H54 (cell line): ENCODE measurements at regions not wholly inside any gene's neighbourhood (a gene's known extent, or its start where the extent isn't known, plus 50 kb on each side); places are given as distances from the start of the nearest gene placed in this dataset.
"Not testable (repeated sequence)": the region's sequence is repeated elsewhere in the genome, so short reads cannot be mapped to it uniquely, and the experiment has no call there.

Experiments
- DNase-seq: peaks from one replicate; pipeline ENCODE4 v3.0.0; 2011; ENCODE audit warnings: low spot score, mixed read lengths; ENCODE audit not compliant: insufficient read length
- FAIRE-seq: peaks from 3 replicates; lab custom pipeline; 2011; peaks lifted over from hg19 to GRCh38; lab: Jason Lieb, UNC
- POLR2A ChIP-seq: IDR thresholded peaks from 2 replicates; pipeline ENCODE4 v1.6.1; 2011; ENCODE audit warnings: low read depth, mild to moderate bottlenecking, low read length

DNA sequence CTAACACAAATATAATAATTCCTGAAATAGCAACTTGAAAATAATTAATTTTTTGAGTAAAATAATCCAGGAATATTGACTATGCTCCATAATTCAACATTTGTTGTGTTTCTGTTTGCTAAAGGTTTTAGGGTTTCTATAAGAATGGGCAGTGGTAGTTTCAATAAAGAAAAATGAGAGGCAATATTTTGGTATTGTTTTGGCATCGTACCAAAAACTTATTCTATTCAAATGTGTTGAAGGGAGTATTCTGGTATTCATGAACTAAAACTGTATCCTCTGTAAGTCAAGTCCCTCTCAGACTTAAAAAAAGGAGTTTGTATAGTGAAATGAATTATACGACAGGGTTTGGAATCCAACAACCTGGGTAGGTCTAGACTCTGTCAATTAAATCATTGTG, 1245.6 kb upstream of the CELF4 start:
- DNase-seq (no peak), FAIRE-seq (no peak)
- no peak for TF ChIP-seq POLR2A

DNA sequence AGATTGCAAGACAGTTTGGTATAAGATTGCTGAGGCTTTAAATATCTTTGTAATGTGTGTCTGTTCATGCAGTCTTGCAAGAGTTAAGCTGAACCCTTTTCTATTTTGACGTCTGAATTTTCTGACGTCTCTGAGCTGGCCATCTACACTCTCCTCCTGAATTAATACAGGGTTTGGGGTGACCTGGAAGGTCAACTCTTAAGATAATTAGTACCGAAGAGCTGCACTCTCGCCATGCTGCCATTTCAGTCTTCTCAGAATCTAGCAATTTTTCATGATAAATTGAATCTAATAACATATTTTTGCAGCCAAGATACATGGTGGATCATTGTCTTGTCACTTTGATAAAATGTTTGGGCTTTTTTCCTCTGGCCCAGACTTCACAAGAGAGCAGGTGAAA, 1245.2 kb upstream of the CELF4 start:
- no peak for FAIRE-seq
- no peak for TF ChIP-seq POLR2A

DNA sequence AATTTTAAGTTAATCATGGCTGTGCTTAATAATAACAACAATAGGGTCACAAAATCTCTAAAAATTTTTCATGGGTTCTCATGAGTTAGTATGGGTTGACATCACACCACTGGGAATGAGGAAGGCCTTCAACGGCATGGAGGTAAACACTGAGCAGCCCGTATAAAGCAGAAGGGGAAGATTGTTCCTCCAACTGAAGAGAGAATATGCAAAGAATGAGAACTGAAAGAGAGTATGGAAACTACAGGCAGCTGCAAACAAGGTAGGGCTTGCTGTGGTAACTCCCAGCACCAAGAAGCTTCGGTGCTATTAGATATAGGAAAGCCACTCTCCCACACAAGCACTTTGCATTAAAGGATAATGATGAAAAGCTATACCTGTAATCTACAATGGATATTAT, 1242.3 kb upstream of the CELF4 start:
- no peak for FAIRE-seq
- TF ChIP-seq POLR2A: no peak
- DNase-seq: no peak

More for the DNA sequence above, 1245.2 kb upstream of the CELF4 start:
- DNase-seq: no peak

DNA sequence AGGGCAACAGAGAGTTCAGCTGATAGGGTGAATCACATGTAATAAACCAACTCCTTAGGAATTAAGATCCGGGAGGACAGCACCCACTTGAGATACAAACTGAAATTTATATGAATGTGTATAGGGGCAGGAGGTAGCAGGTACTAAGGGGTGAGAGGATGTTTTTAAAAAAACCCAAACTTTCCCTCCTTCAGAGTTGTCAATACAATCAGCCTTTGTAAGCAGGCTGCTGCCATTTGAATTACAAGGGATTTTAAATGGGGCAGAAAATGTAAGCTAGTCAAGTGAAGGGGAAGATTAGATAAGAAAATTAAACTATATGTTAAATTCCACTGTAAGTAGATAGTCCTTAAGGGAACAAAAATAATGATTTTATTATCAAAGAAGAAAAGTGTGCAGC, 1239.7 kb upstream of the CELF4 start:
- DNase-seq (no peak), FAIRE-seq (no peak)
- TF ChIP-seq POLR2A: no peak

DNA sequence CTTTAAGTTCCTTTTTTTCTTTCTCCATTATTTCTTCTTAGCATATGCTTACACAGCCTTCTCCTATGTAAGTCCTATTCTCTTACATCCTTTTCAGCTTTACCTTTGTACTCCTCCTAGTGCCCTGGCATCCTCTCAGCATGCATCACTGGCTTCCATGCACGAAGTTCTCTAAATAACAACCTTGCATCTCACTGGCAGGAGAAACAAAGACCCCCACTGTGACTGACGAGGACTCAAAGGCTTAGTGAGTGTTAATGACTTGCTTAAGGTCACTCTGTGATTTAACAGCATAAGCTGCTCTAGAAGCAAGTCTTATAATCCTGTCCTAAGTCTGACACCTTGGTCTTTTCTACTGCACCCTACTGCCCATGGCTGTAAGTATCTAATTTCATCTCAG, 1236.0 kb upstream of the CELF4 start:
- DNase-seq: no peak
- no peak for TF ChIP-seq POLR2A
- FAIRE-seq: no peak

DNA sequence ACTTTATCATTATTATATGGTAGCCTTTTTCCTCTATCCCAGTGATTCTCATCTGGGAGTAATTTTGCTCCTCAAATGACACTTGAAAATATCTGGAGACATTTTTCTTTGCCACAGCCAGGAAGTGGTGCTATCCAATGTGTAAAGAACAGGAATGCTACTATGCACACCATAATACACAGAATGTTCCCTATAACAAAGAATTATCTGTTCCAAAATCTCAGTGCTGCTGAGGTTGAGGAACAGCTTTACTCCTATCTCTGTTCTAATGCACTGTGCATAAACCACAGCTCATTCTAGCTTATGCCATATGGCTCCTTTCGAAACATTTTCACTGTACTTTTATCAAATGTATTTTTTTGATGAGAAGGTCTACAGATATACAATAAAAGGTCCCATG, 1231.2 kb upstream of the CELF4 start:
- FAIRE-seq: no peak
- no peak for TF ChIP-seq POLR2A
- DNase-seq: no peak

DNA sequence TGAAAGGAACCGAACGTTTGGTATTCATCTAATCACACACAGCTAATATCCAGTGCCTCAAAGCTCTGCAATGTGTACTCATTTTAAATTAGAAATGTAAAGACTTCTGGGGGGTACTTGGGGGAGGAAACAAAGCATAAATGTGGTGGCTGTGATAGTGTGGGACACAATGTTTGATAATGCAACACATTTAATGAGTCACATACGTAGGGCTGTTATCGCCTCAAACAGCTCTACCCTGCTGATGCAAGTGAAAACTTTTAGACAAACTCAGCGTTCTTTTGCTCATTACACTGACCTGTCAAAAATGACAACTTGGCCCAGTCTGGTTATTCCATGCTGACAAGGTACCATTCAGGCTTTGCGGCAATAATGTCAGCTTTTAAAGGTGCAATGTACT, 1227.1 kb upstream of the CELF4 start:
- FAIRE-seq (no peak), DNase-seq (no peak)
- no peak for TF ChIP-seq POLR2A

DNA sequence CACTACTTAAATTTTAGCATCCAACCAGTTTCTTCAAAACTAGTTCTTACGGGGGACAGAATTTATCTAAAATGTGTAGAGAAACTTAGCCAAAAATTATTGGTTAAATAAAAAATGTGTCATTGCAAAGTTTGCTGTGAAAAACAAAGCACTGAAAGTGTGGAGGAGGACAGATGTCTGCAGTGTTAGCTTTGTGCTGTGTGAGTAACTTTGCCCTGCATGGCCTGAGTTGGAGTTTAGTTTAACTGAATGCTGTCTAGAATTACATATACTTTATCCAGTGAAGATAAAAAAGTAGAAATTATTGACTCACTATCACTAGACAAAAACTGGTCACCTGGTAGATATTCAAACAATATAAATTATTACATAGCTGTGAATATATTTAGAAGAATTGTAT, 1225.2 kb upstream of the CELF4 start:
- no peak for FAIRE-seq
- DNase-seq: no peak
- TF ChIP-seq POLR2A: no peak

DNA sequence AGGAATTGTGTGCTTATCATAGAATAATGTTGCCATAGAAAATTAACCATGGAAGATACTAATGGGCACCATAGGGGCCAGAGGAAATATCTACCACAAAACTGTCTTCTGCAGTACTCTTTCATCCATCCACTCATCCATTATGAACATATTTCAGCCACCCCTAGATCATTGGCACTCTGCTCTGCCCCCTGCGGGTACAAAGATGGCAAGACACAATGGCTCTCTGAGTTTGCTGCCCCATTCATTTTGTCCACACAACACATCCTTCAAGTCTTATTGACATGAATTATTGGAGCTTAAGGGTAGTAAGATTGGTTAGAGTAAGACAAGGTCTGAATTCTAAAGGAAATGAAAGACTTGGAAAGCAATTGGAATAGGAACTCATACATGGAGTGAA, 1224.7 kb upstream of the CELF4 start:
- FAIRE-seq: no peak
- peak; percentile 0 for DNase-seq

DNA sequence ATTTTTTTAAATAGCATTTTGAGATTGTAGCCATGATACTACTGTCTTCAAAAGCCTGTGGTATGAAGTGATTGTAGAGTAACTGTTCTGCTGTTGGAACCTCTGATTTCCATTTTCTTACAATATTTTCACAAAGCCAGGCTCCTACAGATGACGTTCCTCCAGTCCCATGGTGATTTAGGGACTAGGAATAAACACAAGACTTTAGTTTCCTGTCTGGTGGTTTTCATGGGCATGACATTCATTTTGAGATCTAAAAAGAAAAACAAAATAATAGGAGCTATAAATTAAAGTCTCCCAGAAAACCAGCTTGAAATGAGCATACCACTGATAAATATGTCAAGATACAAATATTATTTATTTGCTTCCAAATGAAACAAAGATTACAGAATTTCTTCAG, 1223.5 kb upstream of the CELF4 start:
- DNase-seq (no peak), FAIRE-seq (no peak)
- no peak for TF ChIP-seq POLR2A

More for the DNA sequence above, 1224.7 kb upstream of the CELF4 start:
- no peak for TF ChIP-seq POLR2A

DNA sequence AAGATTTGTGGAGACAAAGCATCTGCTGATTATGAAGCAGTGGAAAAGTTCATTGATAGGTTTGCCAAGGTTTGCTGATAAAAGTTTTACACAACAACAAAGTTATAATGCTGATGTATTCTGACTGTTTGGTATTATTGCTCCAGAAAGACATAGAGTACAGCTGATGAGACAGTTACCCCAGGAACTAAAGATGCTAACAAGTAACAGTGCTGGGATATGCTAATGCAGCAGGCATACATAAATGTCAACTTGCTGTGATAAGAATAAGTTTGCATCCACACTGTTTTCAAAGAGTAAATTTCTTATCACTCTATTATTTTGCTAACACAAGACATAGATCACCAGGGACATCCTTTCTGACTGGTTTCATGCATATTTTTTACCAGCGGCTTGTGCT, 1221.3 kb upstream of the CELF4 start:
- no peak for FAIRE-seq
- no peak for DNase-seq
- TF ChIP-seq POLR2A: no peak

DNA sequence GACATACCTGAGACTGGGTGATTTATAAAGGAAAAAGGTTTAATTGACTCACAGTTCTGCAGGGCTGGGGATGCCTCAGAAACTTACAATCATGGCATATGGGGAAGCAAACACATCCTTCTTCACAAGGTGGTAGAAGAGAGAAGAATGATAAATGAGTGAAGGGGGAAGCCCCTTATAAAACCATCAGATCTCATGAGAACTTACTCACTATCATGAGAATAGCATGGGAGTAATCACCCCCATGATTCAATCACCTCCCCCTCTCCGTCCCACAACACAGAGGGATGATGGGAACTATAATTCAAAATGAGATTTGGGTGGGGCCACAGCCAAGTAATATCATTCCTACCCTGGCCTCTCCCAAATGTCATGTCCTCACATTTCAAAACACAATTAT, 1206.0 kb upstream of the CELF4 start:
- FAIRE-seq, DNase-seq: not testable (repeated sequence)

DNA sequence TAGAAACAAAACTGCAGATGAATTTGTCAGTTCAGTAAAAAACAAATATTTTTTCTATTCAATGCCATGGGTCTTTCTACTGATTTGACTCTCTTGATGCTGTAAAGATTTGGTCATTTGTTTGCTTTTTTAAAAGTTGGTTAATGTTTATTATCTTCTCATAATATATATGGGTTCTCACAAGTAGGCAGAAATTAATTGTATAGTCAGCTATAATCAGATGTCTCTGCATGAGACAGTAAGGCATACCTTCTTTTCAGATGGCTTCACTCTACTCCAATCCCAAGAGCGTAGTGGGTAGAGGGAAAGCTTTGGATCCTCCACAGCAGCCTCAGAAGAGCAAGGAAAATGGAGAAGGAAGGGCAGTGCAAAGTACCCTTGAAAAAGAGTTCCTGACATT, 1202.9 kb upstream of the CELF4 start:
- no peak for TF ChIP-seq POLR2A
- FAIRE-seq (no peak), DNase-seq (no peak)

DNA sequence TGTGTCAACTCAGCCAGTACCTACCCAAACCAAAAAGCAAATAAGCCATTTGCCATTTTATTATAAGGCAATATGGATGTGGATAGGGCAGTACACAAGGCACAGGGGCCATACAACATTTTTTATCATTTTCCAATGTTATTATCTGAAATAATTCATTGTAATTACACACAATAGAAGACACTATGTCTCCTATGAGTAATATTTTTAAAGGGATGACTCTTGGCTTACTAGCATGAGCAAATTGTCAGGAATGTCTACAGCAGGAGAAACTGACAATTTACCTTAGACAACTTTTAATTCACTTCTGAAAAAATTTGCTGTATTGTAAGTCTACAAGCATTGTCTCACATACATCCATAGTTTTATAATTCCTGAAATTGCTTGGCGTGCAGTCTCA, 1193.9 kb upstream of the CELF4 start:
- no peak for DNase-seq
- FAIRE-seq: no peak
- TF ChIP-seq POLR2A: no peak

DNA sequence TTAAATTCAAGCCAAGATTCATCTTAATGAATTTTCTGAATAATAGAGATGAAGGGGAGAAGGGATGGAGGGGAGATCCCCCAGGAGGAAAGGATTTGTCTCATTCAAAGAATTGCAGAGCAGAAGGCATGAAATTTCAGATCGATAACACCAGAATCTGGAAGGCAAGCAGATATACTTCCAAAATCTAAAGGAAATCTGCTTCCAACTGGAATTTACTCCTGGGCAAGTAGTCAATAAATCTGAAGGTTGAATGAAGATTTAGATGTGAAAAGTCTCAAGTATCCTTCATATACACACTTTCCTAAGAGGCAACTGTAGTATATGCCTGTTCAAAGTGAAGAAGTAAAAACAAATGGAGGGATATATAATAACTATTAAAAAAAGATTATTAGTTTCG, 1190.8 kb upstream of the CELF4 start:
- no peak for TF ChIP-seq POLR2A

DNA sequence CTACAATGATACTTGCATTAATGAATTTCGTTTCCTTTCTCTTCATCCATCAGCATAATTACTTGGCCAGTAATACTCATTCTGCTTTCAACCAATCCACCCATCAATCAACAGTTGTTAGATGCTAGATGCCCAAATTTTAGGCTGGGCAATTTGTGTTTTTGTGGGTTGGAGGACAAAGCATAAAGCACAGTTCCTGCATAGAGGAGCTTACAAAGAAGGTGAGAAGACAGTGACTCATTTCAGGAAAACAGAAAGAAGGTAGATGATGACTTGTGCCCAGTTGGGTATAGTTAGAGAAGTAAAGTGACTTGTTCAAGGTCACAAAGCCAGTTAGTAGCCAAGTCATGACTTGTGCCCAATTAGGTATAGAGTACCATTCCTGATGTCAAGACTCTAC, 1186.8 kb upstream of the CELF4 start:
- DNase-seq: no peak
- no peak for FAIRE-seq
- no peak for TF ChIP-seq POLR2A

More for the DNA sequence above, 1190.8 kb upstream of the CELF4 start:
- no peak for DNase-seq
- FAIRE-seq: no peak
